Epidermal melanocyte (primary cell): ENCODE measurements at regions not wholly inside any gene's neighbourhood (a gene's known extent, or its start where the extent isn't known, plus 50 kb on each side); places are given as distances from the start of the nearest gene placed in this dataset.
A peak's percentile ranks its signal among the peaks of the same experiment; 100 is the strongest.

Experiments used
- DNase-seq: peaks from one replicate; pipeline ENCODE4 v3.0.0; 2011; ENCODE audit warnings: low spot score; ENCODE audit not compliant: insufficient read length

GRCh38 chr22:49106096-49106841 is 721.4 kb downstream of the BRD1 start:
- no peak for DNase-seq

- DNase-seq, result no peak
Measured at GRCh38 chr22:49104434-49104833, 723.2 kb downstream of the BRD1 start.

GRCh38 chr22:49103314-49104059 is 724.2 kb downstream of the BRD1 start:
- DNase-seq, result no peak

- DNase-seq, result no peak
Measured at GRCh38 chr22:49102367-49102766, 725.3 kb downstream of the BRD1 start.

- DNase-seq, result no peak
Measured at GRCh38 chr22:49101873-49102272, 725.8 kb downstream of the BRD1 start.

- no peak for DNase-seq
Measured at GRCh38 chr22:49101225-49101624, 726.4 kb downstream of the BRD1 start.

- DNase-seq, result no peak
Measured at GRCh38 chr22:49100773-49101172, 726.9 kb downstream of the BRD1 start.

GRCh38 chr22:49100316-49100715 is 727.4 kb downstream of the BRD1 start:
- no peak for DNase-seq

GRCh38 chr22:49099496-49100124 is 728.1 kb downstream of the BRD1 start:
- no peak for DNase-seq

- DNase-seq, result no peak
Measured at GRCh38 chr22:49099089-49099488, 728.6 kb downstream of the BRD1 start.

GRCh38 chr22:49097966-49098365 is 729.7 kb downstream of the BRD1 start:
- DNase-seq, result peak; percentile 34

GRCh38 chr22:49097171-49097925 is 730.3 kb downstream of the BRD1 start:
- DNase-seq, result no peak

GRCh38 chr22:49096476-49096875 is 731.2 kb downstream of the BRD1 start:
- no peak for DNase-seq

- DNase-seq, result no peak
Measured at GRCh38 chr22:49095366-49095765, 732.3 kb downstream of the BRD1 start.

GRCh38 chr22:49094858-49095257 is 732.8 kb downstream of the BRD1 start:
- DNase-seq, result no peak

GRCh38 chr22:49094151-49094550 is 733.5 kb downstream of the BRD1 start:
- no peak for DNase-seq

- DNase-seq, result no peak
Measured at GRCh38 chr22:49093192-49093880, 734.3 kb downstream of the BRD1 start.

- DNase-seq, result no peak
Measured at GRCh38 chr22:49092716-49093115, 735.0 kb downstream of the BRD1 start.

- DNase-seq, result no peak
Measured at GRCh38 chr22:49091917-49092545, 735.6 kb downstream of the BRD1 start.

- DNase-seq, result no peak
Measured at GRCh38 chr22:49091451-49091850, 736.2 kb downstream of the BRD1 start.

GRCh38 chr22:49090853-49091135 is 736.9 kb downstream of the BRD1 start:
- no peak for DNase-seq
